K562 (cell line): ENCODE measurements at regions not wholly inside any gene's neighbourhood (a gene's known extent, or its start where the extent isn't known, plus 50 kb on each side); places are given as distances from the start of the nearest gene placed in this dataset.

Experiments used
- ATAC-seq: fragments of 200-7000 bp; cut with Tn5 transposase; 3 replicates; pipeline ENCODE4 v1.9.1; 2020; ENCODE audit warnings: moderate library complexity
- BruUV-seq: library from RNA; stranded (reverse); fragments of 400-500 nt; replicated peaks from 2 replicates; lab custom pipeline; 2021; lab: Mats Ljungman, UMichigan
- CTCF ChIA-PET: fragments of 300-600 bp; formaldehyde crosslinking; extraction: SDS; loops from one replicate; lab custom pipeline; 2021; ENCODE audit warnings: low intra/inter-chr PET ratio; lab: Yijun Ruan, JAX
- POLR2A ChIA-PET: fragments of 300-600, 350-650 bp; sonication (Branson Sonifier 250); formaldehyde crosslinking; extraction: SDS; loops from one replicate; lab custom pipeline; 2021; ENCODE audit warnings: antibody characterized with exemption, inconsistent platforms; lab: Yijun Ruan, JAX
- DNase-seq, 4 experiments: peaks; one replicate each; pipeline versions ENCODE4 v3.0.0 to v3.0.0-alpha.2; 2011 to 2018; ENCODE audit warnings: low spot score in 3 of 4, mixed read lengths in 3 of 4; ENCODE audit errors: extremely low read depth in 1 of 4
- FAIRE-seq: peaks from 2 replicates; lab custom pipeline; 2011; peaks lifted over from hg19 to GRCh38; lab: Jason Lieb, UNC
- H2AFZ ChIP-seq: 2 replicates; pipeline ENCODE4 v1.6.0; 2011; ENCODE audit warnings: low read depth, low read length, control low read depth, inconsistent platforms
- H3K27ac ChIP-seq: fragments of 200-600 bp; 3 replicates; pipeline ENCODE4 v1.8.0; 2011; ENCODE audit warnings: low read depth, mild to moderate bottlenecking, control low read depth, inconsistent platforms, low read length, moderate library complexity, mixed read lengths; ENCODE audit errors: extremely low read depth
- H3K27me3 ChIP-seq, 2 experiments: fragments of 300-600 bp in 1 of 2; 2 replicates in 1 of 2; 3 replicates in 1 of 2; pipeline versions ENCODE4 v1.6.0 to v1.8.0; 2011; ENCODE audit warnings: inconsistent platforms in 2 of 2, low read length in 2 of 2, mild to moderate bottlenecking in 1 of 2, mixed read lengths in 1 of 2, moderate library complexity in 1 of 2; ENCODE audit not compliant: control insufficient read depth in 2 of 2, insufficient read depth in 2 of 2
- H3K36me3 ChIP-seq: fragments of 300-600 bp; 3 replicates; pipeline ENCODE4 v1.8.0; 2011; ENCODE audit warnings: mild to moderate bottlenecking, low read length, inconsistent platforms; ENCODE audit not compliant: control insufficient read depth, insufficient read depth
- H3K4me1 ChIP-seq, 2 experiments: fragments of 200-600 bp in 1 of 2; replicated peaks in 1 of 2; 2 replicates in 1 of 2; 3 replicates in 1 of 2; pipeline versions ENCODE4 v1.5.1 to v1.8.0; 2011; ENCODE audit warnings: inconsistent platforms in 2 of 2, low read length in 2 of 2, mild to moderate bottlenecking in 1 of 2, mixed read lengths in 1 of 2, moderate library complexity in 1 of 2; ENCODE audit not compliant: control insufficient read depth in 2 of 2, insufficient read depth in 2 of 2
- H3K4me2 ChIP-seq: 2 replicates; pipeline ENCODE4 v1.6.1; 2011; ENCODE audit warnings: low read length, control low read depth, inconsistent platforms, mixed read lengths; ENCODE audit not compliant: insufficient read depth
- H3K4me3 ChIP-seq: fragments of 200-600 bp; sonication (generic), shearing (Covaris generic); 2 replicates; pipeline ENCODE4 v1.5.1; 2016; ENCODE audit warnings: control low read depth, inconsistent platforms
- H3K79me2 ChIP-seq: fragments of 200-600 bp; 3 replicates; pipeline ENCODE4 v1.8.0; 2011; ENCODE audit warnings: low read length, inconsistent platforms; ENCODE audit not compliant: control insufficient read depth, insufficient read depth
- H3K9ac ChIP-seq, 2 experiments: 2 replicates each; pipeline versions ENCODE4 v1.6.0 to v1.6.1; 2011; ENCODE audit warnings: low read depth in 2 of 2, low read length in 2 of 2, control low read depth in 1 of 2, inconsistent platforms in 1 of 2, mild to moderate bottlenecking in 1 of 2, mixed read lengths in 1 of 2; ENCODE audit not compliant: insufficient read depth in 1 of 2
- H3K9me1 ChIP-seq: one replicate; pipeline ENCODE4 v1.6.0; 2011; ENCODE audit warnings: inconsistent platforms, mild to moderate bottlenecking, low read length, moderate library complexity; ENCODE audit not compliant: control insufficient read depth, insufficient read depth
- H3K9me3 ChIP-seq: replicated peaks from 2 replicates; pipeline ENCODE4 v1.5.1; 2011; ENCODE audit warnings: low read depth, low read length, inconsistent platforms; ENCODE audit not compliant: control insufficient read depth, insufficient read depth
- H4K20me1 ChIP-seq: replicated peaks from 2 replicates; pipeline ENCODE4 v1.6.1; 2011; ENCODE audit warnings: low read length, inconsistent platforms, mixed read lengths; ENCODE audit not compliant: control insufficient read depth, insufficient read depth
- AFF1 ChIP-seq, 2 experiments: fragments of 450-650 bp; IDR thresholded peaks; 2 replicates each; pipeline ENCODE4 v1.6.1; 2018; ENCODE audit warnings: mild to moderate bottlenecking in 2 of 2, low read depth in 1 of 2; ENCODE audit not compliant: partially characterized antibody in 2 of 2
- HMGN3 ChIP-seq: IDR thresholded peaks from 2 replicates; pipeline ENCODE4 v1.6.1; 2011; ENCODE audit warnings: borderline replicate concordance, low read depth, mild to moderate bottlenecking, mixed read lengths, low read length; ENCODE audit not compliant: insufficient read length; ENCODE audit errors: extremely low read depth
- NCOA1 ChIP-seq: fragments of 450-650 bp; IDR thresholded peaks from 2 replicates; pipeline ENCODE4 v1.6.1; 2016; ENCODE audit warnings: low read depth
- PHF8 ChIP-seq: fragments of 200-600 bp; sonication (generic); IDR thresholded peaks from 2 replicates; pipeline ENCODE4 v1.6.1; 2012; ENCODE audit warnings: mixed run types, mild to moderate bottlenecking, inconsistent platforms, low read length, moderate library complexity, borderline replicate concordance
- ZBTB40 ChIP-seq, 2 experiments: fragments of 450-650 bp in 1 of 2; sonication (generic) in 1 of 2; formaldehyde crosslinking in 1 of 2; IDR thresholded peaks; 2 replicates each; pipeline versions ENCODE4 v1.7.1 to v1.9.0; 2016 to 2022; ENCODE audit warnings: inconsistent platforms in 1 of 2, mild to moderate bottlenecking in 1 of 2, missing genetic modification reagents in 1 of 2
- ZNF316 ChIP-seq: fragments of 450-650 bp; IDR thresholded peaks from 2 replicates; pipeline ENCODE4 v1.6.1; 2016
- ZNF431 ChIP-seq: sonication (generic); formaldehyde crosslinking; IDR thresholded peaks from 2 replicates; pipeline ENCODE4 v1.8.0; 2022; ENCODE audit warnings: mild to moderate bottlenecking, missing genetic modification reagents
- ZNF644 ChIP-seq: fragments of 200-800 bp; sonication (Bioruptor generic); IDR thresholded peaks from 2 replicates; pipeline ENCODE4 v1.6.1; 2016; ENCODE audit warnings: low read depth, missing genetic modification characterization, missing compliant biosample characterization
- WGBS: fragments of 100-300 bp; shearing (Covaris generic); methylation state at CpG from one replicate; pipeline ENCODE4 v1.1.6; 2016; ENCODE audit warnings: low coverage, mixed read lengths; ENCODE audit not compliant: insufficient coverage; ENCODE audit errors: missing lambda C conversion rate; 5-methylcytosine and 5-hydroxymethylcytosine counted together
- in situ Hi-C: fragments of 300-500 bp; cut with MboI; formaldehyde crosslinking; loops from 4 replicates; pipeline ENCODE4 v1.15.0; 2018; ENCODE audit warnings: inconsistent platforms, mixed read lengths
- intact Hi-C: fragments of 100-400 bp; cut with micrococcal nuclease; formaldehyde crosslinking; loops from 2 replicates; pipeline ENCODE4 v1.14.2; 2022

DNA sequence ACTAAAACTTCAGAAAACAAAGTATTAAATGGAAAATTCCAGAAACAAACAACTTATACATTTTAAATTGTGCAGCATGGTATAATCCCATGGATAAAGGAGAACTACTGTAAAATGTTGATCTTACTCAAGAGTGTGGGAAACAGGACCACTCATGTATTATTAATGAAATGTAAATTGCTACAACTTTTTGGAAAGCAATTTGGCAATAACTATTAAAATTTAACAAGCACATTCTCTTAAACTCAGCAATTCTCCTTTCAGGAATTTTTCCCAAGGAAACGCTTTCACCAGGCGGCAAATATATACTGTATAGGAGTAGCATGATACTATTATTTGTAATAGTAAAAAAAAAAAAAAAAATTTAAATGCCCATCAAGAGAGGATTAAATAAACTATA, 284.5 kb upstream of the AMIGO2 start:
- no peaks in the 10 kb centered on the region for H4K20me1 ChIP-seq
- H3K4me3 ChIP-seq = no peak overlapping the region
- no peak overlapping the region for H3K4me2 ChIP-seq
- ATAC-seq (no peak), FAIRE-seq (no peak), DNase-seq (no peak)
- peaks cover 0 to 32% of the 10 kb centered on the region in 2 experiments; a peak in 4 of 5 replicates for H3K4me1 ChIP-seq
- no peaks in the 10 kb centered on the region for H3K36me3 ChIP-seq
- H2AFZ ChIP-seq = no peak overlapping the region
- 90% methylated on average over 2 of the region's 2 CpGs for WGBS
- no peaks in the 10 kb centered on the region for H3K79me2 ChIP-seq
- BruUV-seq = no TSS peak
- in situ Hi-C loops = no loop called here
- intact Hi-C loops = loop anchor here (5.0 kb wide), 1 partner anchor 282 kb away; no protein-coding TSS in a partner anchor
- ChIA-PET CTCF (no interaction called here), POLR2A (no interaction called here)
- no peak overlapping the region for H3K9ac ChIP-seq
- no peaks in the 10 kb centered on the region for H3K27me3 ChIP-seq
- H3K9me1 ChIP-seq = no peaks in the 10 kb centered on the region
- no peaks in the 10 kb centered on the region for H3K9me3 ChIP-seq
- H3K27ac ChIP-seq = no peak overlapping the region
- TF ChIP-seq PHF8 = no peak
- no peak for TF ChIP-seq ZNF316
- no peak for TF ChIP-seq HMGN3
- no peak for TF ChIP-seq NCOA1
- TF ChIP-seq AFF1 (IDR thresholded peaks at IDR 0.05; ENCODE audit: low read depth in 1 of 2, partially characterized antibody in 2 of 2) = no peak
- TF ChIP-seq ZNF644 (tag) = no peak
- no peak for TF ChIP-seq ZNF431 (CRISPR knock-in tag)
- no peak for TF ChIP-seq ZBTB40 (IDR thresholded peaks at IDR 0.05)
- TF ChIP-seq ZBTB40 (CRISPR knock-in tag; IDR thresholded peaks at IDR 0.05) = no peak
